VCaP (cell line): ENCODE measurements at regions not wholly inside any gene's neighbourhood (a gene's known extent, or its start where the extent isn't known, plus 50 kb on each side); places are given as distances from the start of the nearest gene placed in this dataset.

ENCODE experiments used
- H3K27ac ChIP-seq: fragments of 450-650 bp; 2 replicates; pipeline ENCODE4 v1.5.1; 2017
- TF ChIP-seq, protein P1 (sequence below): fragments of 450-650 bp; conservative IDR thresholded peaks from 2 replicates; pipeline ENCODE4 v1.5.1; 2017; ENCODE audit warnings: mild to moderate bottlenecking, moderate library complexity

DNA sequence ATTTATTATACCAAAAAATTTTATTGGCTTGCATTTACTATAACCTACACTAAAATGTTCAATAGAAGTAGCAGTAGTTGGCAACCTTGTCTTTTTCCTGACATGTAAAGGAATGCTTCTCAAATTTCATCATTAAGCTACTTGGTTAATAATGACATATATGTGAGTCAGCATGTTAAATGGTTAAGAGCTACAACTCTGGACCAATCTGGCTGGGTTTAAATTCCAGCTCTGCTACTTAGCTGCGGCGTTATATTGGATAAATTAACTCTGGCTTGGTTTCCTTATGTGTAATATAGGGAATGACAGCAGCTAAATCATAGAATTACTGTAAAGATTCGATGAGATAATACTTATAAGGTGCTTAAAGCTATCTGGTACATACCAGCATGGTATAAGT, 53.7 kb upstream of the OTOGL start:
- TF ChIP-seq, protein P1, sequence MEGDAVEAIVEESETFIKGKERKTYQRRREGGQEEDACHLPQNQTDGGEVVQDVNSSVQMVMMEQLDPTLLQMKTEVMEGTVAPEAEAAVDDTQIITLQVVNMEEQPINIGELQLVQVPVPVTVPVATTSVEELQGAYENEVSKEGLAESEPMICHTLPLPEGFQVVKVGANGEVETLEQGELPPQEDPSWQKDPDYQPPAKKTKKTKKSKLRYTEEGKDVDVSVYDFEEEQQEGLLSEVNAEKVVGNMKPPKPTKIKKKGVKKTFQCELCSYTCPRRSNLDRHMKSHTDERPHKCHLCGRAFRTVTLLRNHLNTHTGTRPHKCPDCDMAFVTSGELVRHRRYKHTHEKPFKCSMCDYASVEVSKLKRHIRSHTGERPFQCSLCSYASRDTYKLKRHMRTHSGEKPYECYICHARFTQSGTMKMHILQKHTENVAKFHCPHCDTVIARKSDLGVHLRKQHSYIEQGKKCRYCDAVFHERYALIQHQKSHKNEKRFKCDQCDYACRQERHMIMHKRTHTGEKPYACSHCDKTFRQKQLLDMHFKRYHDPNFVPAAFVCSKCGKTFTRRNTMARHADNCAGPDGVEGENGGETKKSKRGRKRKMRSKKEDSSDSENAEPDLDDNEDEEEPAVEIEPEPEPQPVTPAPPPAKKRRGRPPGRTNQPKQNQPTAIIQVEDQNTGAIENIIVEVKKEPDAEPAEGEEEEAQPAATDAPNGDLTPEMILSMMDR, result no peak
- H3K27ac ChIP-seq, result no peak overlapping the region

GRCh38 chr12:80044694-80045046, 54.7 kb upstream of the OTOGL start:
- TF ChIP-seq, protein P1, result no peak
- no peak overlapping the region for H3K27ac ChIP-seq

- no peak overlapping the region for H3K27ac ChIP-seq
- TF ChIP-seq, protein P1, result no peak
Measured at GRCh38 chr12:80041692-80042091, 57.6 kb upstream of the OTOGL start.

GRCh38 chr12:80041071-80041470, 58.3 kb upstream of the OTOGL start:
- no peak overlapping the region for H3K27ac ChIP-seq
- TF ChIP-seq, protein P1, result no peak

DNA sequence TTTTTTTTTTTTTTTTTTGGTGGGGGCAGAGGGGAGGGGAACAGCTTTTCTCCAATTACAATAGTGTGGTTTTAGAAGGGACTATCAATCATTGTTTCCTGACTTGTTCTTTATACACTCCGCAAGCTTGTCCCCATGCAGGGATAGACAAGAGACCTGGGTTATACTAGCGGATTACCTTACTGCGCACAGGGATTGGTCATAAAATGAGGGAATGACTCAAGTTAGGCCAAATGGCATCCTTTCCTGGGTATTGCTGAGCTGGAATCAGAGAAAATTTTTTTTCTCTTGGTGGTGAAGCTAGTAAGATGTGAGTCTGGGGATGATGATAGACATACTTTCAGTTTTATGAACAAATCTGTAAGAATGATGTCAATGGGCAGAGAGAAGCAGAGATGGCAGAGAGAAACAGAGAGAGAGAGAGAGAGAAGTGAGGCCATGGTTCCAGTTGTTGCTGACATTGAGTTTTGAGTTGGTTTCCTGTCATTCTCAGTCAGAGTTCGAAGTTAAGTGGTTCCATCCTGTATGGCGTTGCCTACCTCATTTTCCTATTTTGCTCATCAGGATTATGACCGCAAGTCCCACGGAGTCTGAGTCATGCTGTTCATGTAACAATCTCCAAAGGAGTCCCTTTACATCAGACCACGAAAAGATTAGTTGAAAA, 59.1 kb upstream of the OTOGL start:
- TF ChIP-seq, protein P1, result no peak

DNA sequence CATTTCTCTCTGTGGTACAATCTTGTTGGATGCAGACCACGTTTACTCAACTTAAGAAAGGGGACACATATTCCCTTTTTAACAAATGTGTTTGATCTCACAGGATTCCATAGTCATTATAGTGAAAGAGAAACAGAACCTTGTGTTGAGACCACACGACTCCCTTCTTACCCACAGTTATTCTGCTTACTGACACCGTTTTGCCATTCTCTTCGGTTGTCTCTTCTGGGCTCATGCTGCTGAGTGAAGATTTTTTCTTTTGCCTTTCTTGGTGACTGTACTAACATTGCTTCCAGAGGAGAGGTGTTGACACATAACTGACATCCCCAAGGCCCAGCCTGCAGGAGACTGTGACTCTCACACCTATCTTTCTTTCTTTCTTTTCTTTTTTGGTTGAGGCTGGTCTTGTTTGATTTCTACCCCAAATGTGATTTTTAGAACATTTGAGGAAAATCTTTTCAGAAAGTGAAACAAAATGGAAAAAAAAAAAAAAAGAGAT, 61.2 kb upstream of the OTOGL start:
- no peak overlapping the region for H3K27ac ChIP-seq
- TF ChIP-seq, protein P1, result no peak

More for the DNA sequence above, 59.1 kb upstream of the OTOGL start:
- no peak overlapping the region for H3K27ac ChIP-seq

- no peak overlapping the region for H3K27ac ChIP-seq
Measured at GRCh38 chr12:80033448-80033847, 65.9 kb upstream of the OTOGL start.

More at GRCh38 chr12:80033448-80033847, 65.9 kb upstream of the OTOGL start:
- TF ChIP-seq, protein P1, result no peak
